ENCODE measurements at regions not wholly inside any gene's neighbourhood (a gene's known extent, or its start where the extent isn't known, plus 50 kb on each side); places are given as distances from the start of the nearest gene placed in this dataset.

- DNase-seq, result peak; percentile 53
Measured at GRCh38 chr2:176653479-176654443, 384.5 kb downstream of the MTX2 start.

- no peak for DNase-seq
Measured at GRCh38 chr2:176656038-176656775, 387.0 kb downstream of the MTX2 start.

DNA sequence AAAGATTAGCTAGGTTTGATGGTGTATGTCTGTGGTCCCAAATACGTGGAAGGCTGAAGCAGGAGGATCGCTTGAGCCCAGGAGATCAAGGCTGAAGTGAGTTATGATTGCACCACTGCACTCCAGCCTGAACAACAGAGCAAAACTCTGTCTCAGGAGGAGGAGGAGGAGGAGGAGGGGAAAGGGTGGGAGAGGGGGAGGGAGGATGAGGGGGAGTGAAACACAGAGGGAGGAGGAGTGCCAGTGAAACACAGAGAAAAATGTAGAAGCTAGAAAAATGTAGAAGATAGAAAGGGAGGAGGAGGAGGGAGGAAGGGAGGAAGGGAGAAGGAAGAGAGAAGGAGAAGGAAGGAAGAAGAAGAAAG is 387.5 kb downstream of the MTX2 start:
- no peak for DNase-seq

- no peak for DNase-seq
Measured at GRCh38 chr2:176657393-176657792, 388.2 kb downstream of the MTX2 start.

DNA sequence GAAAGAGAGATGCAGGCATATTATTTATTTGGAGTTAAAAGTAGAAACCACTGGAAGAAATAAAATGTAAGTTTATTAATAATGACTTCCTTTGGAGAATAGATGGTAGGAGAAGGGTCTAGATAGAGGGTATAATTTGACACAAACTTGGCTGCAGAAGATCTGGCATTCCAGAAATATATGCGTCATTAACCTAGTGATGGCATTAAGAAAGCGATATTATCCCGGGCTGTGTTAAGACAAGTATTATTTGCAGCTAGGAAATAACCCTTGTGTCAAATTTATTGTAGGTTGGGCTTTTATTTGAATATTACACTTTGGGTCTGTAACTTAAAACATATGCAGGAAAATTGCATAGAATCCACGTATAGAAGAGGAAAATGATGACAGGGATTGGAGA is 389.5 kb downstream of the MTX2 start:
- no peak for DNase-seq

GRCh38 chr2:176662753-176663152 is 393.5 kb downstream of the MTX2 start:
- DNase-seq, result no peak

GRCh38 chr2:176664478-176664877 is 395.2 kb downstream of the MTX2 start:
- no peak for DNase-seq

- no peak for DNase-seq
Measured at GRCh38 chr2:176665086-176665485, 395.8 kb downstream of the MTX2 start.

GRCh38 chr2:176668912-176669311 is 399.7 kb downstream of the MTX2 start:
- DNase-seq, result no peak

DNA sequence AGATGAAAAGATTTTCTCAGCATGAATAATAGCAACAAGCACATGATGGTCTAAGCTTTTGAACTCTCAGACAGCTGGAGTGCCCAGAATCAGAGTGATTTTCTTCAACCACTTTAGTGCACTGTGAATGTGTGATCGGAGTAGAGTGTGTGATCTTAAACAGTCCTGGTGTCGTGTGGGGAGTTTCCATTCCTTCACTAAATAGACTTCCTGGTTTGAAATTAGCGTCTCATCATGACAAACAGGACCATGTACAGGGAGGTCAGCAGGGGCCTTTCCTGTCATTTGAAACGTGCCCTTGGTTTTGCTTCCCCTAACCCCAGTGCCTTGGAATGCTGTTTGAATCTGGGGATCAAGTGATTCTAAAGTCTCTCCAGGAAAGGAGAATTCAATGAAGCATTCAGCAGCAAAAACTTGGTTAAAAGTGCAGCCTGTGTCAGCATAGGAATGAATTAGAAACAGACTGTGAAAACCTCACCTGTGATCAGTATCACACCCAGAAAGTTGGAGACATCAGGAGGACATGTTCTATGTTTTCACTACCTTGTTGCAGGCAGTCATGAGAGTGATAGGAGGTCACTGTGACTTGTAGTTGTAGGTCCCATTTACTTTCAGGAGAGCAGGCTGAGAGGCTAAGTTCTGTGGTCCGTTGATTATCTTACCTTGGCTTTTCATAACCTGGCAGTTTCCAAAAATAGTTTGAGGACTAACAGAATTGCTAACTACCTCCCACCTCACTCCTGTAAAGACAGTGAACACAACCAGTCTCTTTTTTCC is 400.3 kb downstream of the MTX2 start:
- DNase-seq, result no peak

DNA sequence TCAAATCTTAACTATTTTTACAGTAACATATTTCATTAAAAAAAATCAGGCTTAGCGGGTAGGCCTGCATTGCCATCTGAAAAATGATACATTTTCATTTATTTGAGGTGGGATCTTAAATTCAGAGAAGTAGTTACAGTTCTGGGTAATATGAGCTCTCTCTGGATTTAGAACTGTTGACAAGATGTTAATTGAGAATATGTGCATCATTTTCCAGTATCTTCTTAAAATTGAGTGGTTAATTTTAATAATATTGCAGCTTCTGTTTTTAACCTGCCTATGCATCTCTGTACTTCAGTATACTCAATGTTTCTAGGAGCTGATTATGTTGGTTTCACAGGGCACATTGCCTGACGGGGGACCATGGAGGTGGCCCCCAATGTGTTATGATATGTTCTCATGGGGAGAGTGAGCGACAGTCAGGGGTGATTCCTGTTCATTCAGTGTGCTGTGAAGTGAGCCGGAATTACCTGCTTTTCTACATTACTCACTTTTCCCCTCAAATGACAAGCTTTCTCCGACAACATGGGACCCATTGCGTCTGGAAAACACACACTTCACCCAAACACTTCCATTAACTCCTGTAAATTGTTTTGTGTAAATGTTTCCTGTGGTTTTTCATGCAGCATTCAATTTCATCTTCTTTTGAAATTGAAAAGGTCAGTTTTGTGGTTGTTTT is 406.2 kb downstream of the MTX2 start:
- DNase-seq, result no peak

DNA sequence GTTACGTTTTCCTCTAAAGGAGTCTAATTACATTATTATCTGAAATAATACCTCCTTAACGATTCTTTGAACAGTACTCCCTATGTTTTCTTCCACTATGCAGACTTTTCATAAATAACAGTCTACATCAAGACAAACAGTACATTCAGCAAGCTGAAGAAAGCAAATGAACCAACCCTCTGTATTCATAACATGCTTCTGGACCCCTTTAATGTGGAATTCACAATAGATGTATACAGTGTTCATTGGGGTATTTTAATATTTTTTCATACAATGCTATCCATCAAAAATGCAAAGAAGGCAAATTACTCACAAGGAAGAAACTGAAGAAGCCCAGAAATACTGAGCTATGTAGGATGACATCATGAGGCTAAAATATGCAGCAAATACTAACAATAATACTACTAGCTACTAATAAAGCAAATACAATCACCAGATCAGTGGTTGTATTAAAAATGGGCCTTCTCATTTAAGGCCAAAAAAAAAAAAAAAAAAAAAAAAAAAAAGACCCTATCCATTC is 408.6 kb downstream of the MTX2 start:
- DNase-seq, result no peak

- no peak for DNase-seq
Measured at GRCh38 chr2:176678571-176678970, 409.3 kb downstream of the MTX2 start.

GRCh38 chr2:176679061-176679669 is 409.9 kb downstream of the MTX2 start:
- no peak for DNase-seq

GRCh38 chr2:176680916-176681516 is 411.8 kb downstream of the MTX2 start:
- DNase-seq, result no peak

- no peak for DNase-seq
Measured at GRCh38 chr2:176681584-176682115, 412.4 kb downstream of the MTX2 start.

- DNase-seq, result no peak
Measured at GRCh38 chr2:176682278-176682677, 413.0 kb downstream of the MTX2 start.

GRCh38 chr2:176683618-176684111 is 414.4 kb downstream of the MTX2 start:
- DNase-seq, result no peak

DNA sequence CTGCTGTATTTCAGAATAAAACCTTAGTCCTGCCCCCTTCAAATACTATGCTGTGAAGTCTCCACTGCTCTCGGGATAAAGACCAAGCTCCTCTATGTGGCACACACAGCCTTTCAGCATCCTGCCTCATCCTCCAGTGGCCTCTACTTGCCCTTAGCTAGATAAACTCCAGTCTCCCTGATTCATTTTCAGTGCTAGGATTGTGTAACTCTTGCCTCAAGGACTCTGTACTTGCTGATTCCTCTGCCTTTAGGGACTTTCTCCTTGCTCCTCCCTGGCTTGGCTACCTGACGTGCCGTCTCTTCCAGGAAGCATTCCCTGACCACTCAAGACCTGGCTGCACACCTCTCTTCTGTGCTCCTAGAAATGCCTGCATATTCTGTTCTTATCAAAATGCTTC is 416.7 kb downstream of the MTX2 start:
- DNase-seq, result no peak

GRCh38 chr2:176686328-176686727 is 417.1 kb downstream of the MTX2 start:
- DNase-seq, result no peak

GRCh38 chr2:176687342-176687741 is 418.1 kb downstream of the MTX2 start:
- DNase-seq, result no peak
